ENCODE measurements at regions not wholly inside any gene's neighbourhood (a gene's known extent, or its start where the extent isn't known, plus 50 kb on each side); places are given as distances from the start of the nearest gene placed in this dataset.

- DNase-seq, result no peak
- no peak for ATAC-seq
- Histone ChIP-seq H3K36me3 (no peaks in the 10 kb centered on the region), H3K4me3 (no peak overlapping the region), H3K27ac (no peak overlapping the region), H3K9me3 (no peaks in the 10 kb centered on the region), H3K4me1 (no peaks in the 10 kb centered on the region), H3K27me3 (no peaks in the 10 kb centered on the region)
- TF ChIP-seq, protein P1, sequence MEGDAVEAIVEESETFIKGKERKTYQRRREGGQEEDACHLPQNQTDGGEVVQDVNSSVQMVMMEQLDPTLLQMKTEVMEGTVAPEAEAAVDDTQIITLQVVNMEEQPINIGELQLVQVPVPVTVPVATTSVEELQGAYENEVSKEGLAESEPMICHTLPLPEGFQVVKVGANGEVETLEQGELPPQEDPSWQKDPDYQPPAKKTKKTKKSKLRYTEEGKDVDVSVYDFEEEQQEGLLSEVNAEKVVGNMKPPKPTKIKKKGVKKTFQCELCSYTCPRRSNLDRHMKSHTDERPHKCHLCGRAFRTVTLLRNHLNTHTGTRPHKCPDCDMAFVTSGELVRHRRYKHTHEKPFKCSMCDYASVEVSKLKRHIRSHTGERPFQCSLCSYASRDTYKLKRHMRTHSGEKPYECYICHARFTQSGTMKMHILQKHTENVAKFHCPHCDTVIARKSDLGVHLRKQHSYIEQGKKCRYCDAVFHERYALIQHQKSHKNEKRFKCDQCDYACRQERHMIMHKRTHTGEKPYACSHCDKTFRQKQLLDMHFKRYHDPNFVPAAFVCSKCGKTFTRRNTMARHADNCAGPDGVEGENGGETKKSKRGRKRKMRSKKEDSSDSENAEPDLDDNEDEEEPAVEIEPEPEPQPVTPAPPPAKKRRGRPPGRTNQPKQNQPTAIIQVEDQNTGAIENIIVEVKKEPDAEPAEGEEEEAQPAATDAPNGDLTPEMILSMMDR (IDR thresholded peaks at IDR 0.05), result no peak
- TF ChIP-seq POLR2A (IDR thresholded peaks at IDR 0.05), result no peak
- intact Hi-C loops (cut with DNase I), result no loop called here
- WGBS, 4 donors, result 63 to 90% (median 80%) methylated on average over 2 of the region's 2 CpGs
Measured at GRCh38 chr5:120872297-120872696, 408.2 kb downstream of the PRR16 start.

DNA sequence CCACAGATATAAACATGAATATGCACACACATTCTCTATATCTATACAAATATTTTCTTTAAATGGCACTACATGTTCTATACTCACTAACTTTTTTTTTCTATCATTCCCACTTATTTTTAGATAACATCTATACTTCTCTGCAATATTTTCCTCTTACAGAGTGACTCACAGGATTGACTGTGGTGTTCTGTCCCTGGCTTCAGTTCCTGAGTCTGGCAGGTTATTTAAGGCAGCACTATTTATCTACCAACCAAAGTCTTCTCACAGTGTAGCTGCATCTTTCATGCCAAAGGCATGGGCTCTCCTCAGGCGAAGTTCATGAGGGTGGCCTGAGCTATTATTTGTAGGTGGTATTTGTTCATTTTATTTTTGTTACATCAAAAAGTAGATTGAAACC is 409.0 kb downstream of the PRR16 start:
- WGBS, 4 donors, result 49 to 61% (median 56%) methylated on average over 1 of the region's 1 CpG
- ATAC-seq (peak in 2 of 4 donors; percentile 59 to 87), DNase-seq (no peak)
- no peak overlapping the region for H3K27ac ChIP-seq
- H3K9me3 ChIP-seq, result no peaks in the 10 kb centered on the region
- no peaks in the 10 kb centered on the region for H3K27me3 ChIP-seq
- intact Hi-C loops (cut with DNase I), result no loop called here
- no peak overlapping the region for H3K4me3 ChIP-seq
- H3K4me1 ChIP-seq, result no peaks in the 10 kb centered on the region
- no peaks in the 10 kb centered on the region for H3K36me3 ChIP-seq
- no peak for TF ChIP-seq POLR2A (IDR thresholded peaks at IDR 0.05)
- TF ChIP-seq, protein P1 (IDR thresholded peaks at IDR 0.05), result no peak

GRCh38 chr5:120874081-120874862 is 410.2 kb downstream of the PRR16 start:
- Histone ChIP-seq H3K9me3 (no peaks in the 10 kb centered on the region), H3K36me3 (no peaks in the 10 kb centered on the region), H3K4me3 (no peak overlapping the region), H3K4me1 (no peaks in the 10 kb centered on the region), H3K27me3 (no peaks in the 10 kb centered on the region), H3K27ac (no peak overlapping the region)
- TF ChIP-seq, protein P1 (IDR thresholded peaks at IDR 0.05), result no peak
- TF ChIP-seq POLR2A (IDR thresholded peaks at IDR 0.05), result no peak
- ATAC-seq (no peak), DNase-seq (no peak)
- intact Hi-C loops (cut with DNase I), result no loop called here

DNA sequence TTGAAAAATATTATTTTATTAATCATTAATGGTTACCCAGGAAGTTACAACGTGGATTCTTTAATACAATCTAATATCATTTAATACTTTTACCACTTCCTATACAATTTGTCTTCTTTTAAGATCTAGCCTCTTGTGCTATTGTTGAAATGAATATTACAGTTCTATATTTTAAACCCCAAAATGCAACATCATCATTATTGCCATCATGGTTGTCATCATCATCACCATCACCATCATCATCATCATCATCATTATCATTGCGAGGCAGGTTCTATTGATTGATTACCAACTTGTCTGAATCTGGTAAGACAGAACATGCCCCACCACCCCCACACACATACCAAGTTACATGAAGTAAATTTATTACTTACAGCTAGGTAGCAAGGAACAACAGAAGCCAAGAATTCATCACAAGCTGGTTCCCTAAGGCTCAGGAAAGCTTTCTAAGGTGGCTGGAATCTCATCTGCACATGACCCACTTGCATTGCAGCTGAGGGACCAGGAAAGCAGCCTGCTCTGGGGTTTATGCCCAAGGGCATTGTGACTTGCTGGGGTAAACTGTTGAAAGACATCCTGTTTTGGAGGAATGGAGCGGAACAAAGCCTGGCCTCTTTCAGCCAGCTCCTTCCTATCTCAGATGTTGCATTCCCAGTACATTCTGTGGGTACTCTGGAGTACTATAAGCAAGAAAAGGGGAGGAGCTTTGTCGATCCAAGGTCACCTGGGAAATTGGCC is 418.1 kb downstream of the PRR16 start:
- Histone ChIP-seq H3K9me3 (no peaks in the 10 kb centered on the region), H3K4me3 (no peak overlapping the region), H3K4me1 (no peaks in the 10 kb centered on the region), H3K36me3 (no peaks in the 10 kb centered on the region), H3K27ac (no peak overlapping the region), H3K27me3 (no peaks in the 10 kb centered on the region)
- peak in 1 of 5 donors; percentile 20 for DNase-seq
- intact Hi-C loops (cut with DNase I), result loop anchor here in 1 of 10 donors (1.0 kb wide), 1 partner anchor 8 kb away; no protein-coding TSS in a partner anchor
- ATAC-seq, result no peak
- TF ChIP-seq, protein P1 (IDR thresholded peaks at IDR 0.05), result no peak
- no peak for TF ChIP-seq POLR2A (IDR thresholded peaks at IDR 0.05)
- WGBS, 4 donors, result 68 to 78% (median 71%) methylated on average over 4 of the region's 4 CpGs

Data from heart left ventricle (tissue), 16 donors.